ENCODE measurements at regions not wholly inside any gene's neighbourhood (a gene's known extent, or its start where the extent isn't known, plus 50 kb on each side); places are given as distances from the start of the nearest gene placed in this dataset.

- DNase-seq, result peak; percentile 16
- intact Hi-C loops (cut with micrococcal nuclease; ENCODE audit: unreplicated experiment), result no loop called here
- Mint-ChIP-seq H3K4me1 (ENCODE audit: low read depth, unreplicated experiment) (peaks cover under 1% of the 10 kb centered on the region), H3K9me3 (ENCODE audit: low read depth, unreplicated experiment) (no peaks in the 10 kb centered on the region), H3K36me3 (ENCODE audit: insufficient read depth, unreplicated experiment) (no peaks in the 10 kb centered on the region), H3K4me3 (ENCODE audit: low read depth, unreplicated experiment) (no peak overlapping the region), H3K27me3 (ENCODE audit: unreplicated experiment) (no peaks in the 10 kb centered on the region), H3K27ac (ENCODE audit: unreplicated experiment) (no peak overlapping the region)
- CTCF ChIA-PET, result no interaction called here
- no peak for TF ChIP-seq CTCF (IDR thresholded peaks at IDR 0.05; ENCODE audit: unreplicated experiment)
- no TSS peak for BruUV-seq (replicated peaks)
Measured at GRCh38 chr21:16794950-16795349, 717.9 kb upstream of the CXADR start.

- no peaks in the 10 kb centered on the region for H3K27me3 Mint-ChIP-seq (ENCODE audit: unreplicated experiment)
- peaks cover 9% of the 10 kb centered on the region for H3K4me1 Mint-ChIP-seq (ENCODE audit: low read depth, unreplicated experiment)
- H3K9me3 Mint-ChIP-seq (ENCODE audit: low read depth, unreplicated experiment), result peaks cover 2% of the 10 kb centered on the region
- no peak for DNase-seq
- no peak for TF ChIP-seq CTCF (IDR thresholded peaks at IDR 0.05; ENCODE audit: unreplicated experiment)
- CTCF ChIA-PET, result no interaction called here
- H3K27ac Mint-ChIP-seq (ENCODE audit: unreplicated experiment), result no peak overlapping the region
- no TSS peak for BruUV-seq (replicated peaks)
- intact Hi-C loops (cut with micrococcal nuclease; ENCODE audit: unreplicated experiment), result no loop called here
- no peaks in the 10 kb centered on the region for H3K36me3 Mint-ChIP-seq (ENCODE audit: insufficient read depth, unreplicated experiment)
- no peak overlapping the region for H3K4me3 Mint-ChIP-seq (ENCODE audit: low read depth, unreplicated experiment)
Measured at GRCh38 chr21:16796776-16797175, 716.1 kb upstream of the CXADR start.

- TF ChIP-seq CTCF (IDR thresholded peaks at IDR 0.05; ENCODE audit: unreplicated experiment), result no peak
- Mint-ChIP-seq H3K4me3 (ENCODE audit: low read depth, unreplicated experiment) (no peak overlapping the region), H3K27ac (ENCODE audit: unreplicated experiment) (no peak overlapping the region), H3K36me3 (ENCODE audit: insufficient read depth, unreplicated experiment) (no peaks in the 10 kb centered on the region), H3K9me3 (ENCODE audit: low read depth, unreplicated experiment) (peaks cover 2% of the 10 kb centered on the region), H3K4me1 (ENCODE audit: low read depth, unreplicated experiment) (peaks cover 9% of the 10 kb centered on the region), H3K27me3 (ENCODE audit: unreplicated experiment) (no peaks in the 10 kb centered on the region)
- CTCF ChIA-PET, result no interaction called here
- no peak for DNase-seq
- intact Hi-C loops (cut with micrococcal nuclease; ENCODE audit: unreplicated experiment), result no loop called here
- no TSS peak for BruUV-seq (replicated peaks)
Measured at GRCh38 chr21:16797540-16797939, 715.3 kb upstream of the CXADR start.

GRCh38 chr21:16797966-16798365 is 714.9 kb upstream of the CXADR start:
- DNase-seq, result no peak
- intact Hi-C loops (cut with micrococcal nuclease; ENCODE audit: unreplicated experiment), result no loop called here
- H3K4me3 Mint-ChIP-seq (ENCODE audit: low read depth, unreplicated experiment), result no peak overlapping the region
- peaks cover 2% of the 10 kb centered on the region for H3K9me3 Mint-ChIP-seq (ENCODE audit: low read depth, unreplicated experiment)
- H3K27me3 Mint-ChIP-seq (ENCODE audit: unreplicated experiment), result no peaks in the 10 kb centered on the region
- no peaks in the 10 kb centered on the region for H3K36me3 Mint-ChIP-seq (ENCODE audit: insufficient read depth, unreplicated experiment)
- peaks cover 9% of the 10 kb centered on the region for H3K4me1 Mint-ChIP-seq (ENCODE audit: low read depth, unreplicated experiment)
- no peak for TF ChIP-seq CTCF (IDR thresholded peaks at IDR 0.05; ENCODE audit: unreplicated experiment)
- CTCF ChIA-PET, result no interaction called here
- no peak overlapping the region for H3K27ac Mint-ChIP-seq (ENCODE audit: unreplicated experiment)
- no TSS peak for BruUV-seq (replicated peaks)
